Kidney glomerular epithelial cell (primary cell): ENCODE measurements at regions not wholly inside any gene's neighbourhood (a gene's known extent, or its start where the extent isn't known, plus 50 kb on each side); places are given as distances from the start of the nearest gene placed in this dataset.
"Not testable (repeated sequence)": the region's sequence is repeated elsewhere in the genome, so short reads cannot be mapped to it uniquely, and the experiment has no call there.

Source experiments
- DNase-seq: peaks from one replicate; lab custom pipeline; 2025; lab: John Stamatoyannopoulos, UW

DNA sequence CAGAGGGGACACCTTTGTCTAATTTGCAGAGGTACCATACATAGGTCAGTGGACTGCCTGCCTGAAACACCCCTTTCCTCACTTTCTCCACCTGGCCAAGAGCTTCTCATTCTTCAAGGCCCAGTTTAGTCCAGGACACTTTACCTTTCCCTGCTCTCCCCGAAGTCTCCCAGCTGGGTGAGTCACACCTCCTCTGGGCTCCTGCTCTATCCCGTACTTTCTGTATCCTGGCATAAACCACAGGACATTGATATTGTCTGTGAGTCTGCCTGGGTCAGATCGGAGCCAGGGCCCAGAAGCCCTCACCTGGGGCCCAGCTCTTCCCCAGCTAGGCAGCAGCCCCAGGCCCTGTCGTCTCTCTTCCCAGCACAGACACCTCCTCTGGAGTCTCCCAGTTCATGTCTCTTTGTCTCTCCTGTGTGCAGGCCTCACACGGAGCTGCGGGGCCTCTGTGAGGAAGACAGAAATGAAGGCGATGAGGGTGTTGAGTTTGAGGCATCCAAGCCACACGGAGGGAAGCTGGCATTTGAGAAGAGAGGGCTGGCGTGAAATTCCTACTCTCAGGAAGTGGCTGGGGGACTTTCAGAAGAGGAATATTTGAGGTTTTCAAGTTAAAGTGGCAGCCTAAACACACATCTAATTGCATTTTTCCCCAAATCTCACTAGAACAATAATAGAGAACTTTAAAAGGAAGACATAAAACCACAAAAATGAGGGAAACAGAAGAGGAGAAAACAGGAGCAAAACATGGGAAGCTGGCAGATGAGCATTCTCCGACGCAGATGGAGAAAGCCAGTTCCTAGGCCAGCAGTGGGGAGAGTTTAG is 79.6 kb upstream of the LAPTM4A start:
- no peak for DNase-seq

DNA sequence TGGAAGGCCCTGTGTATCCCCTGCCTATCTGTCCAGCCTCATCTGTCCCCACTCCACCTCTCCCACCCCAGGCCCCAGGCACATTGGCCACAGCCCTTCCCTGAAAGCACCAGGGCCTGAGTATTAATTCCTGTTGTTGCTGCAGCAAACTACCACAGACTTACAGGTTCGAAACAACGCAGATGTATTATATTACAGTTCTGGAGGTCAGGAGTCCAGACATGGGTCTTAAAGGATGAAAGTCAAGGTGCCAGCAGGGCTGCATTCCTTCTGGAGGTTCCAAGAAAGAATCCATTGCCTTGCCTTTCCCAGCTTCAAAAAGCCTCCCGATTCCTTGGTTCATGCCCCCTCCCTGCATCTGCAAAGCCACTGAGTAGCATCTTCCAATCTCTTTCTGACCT is 78.7 kb upstream of the LAPTM4A start:
- no peak for DNase-seq

DNA sequence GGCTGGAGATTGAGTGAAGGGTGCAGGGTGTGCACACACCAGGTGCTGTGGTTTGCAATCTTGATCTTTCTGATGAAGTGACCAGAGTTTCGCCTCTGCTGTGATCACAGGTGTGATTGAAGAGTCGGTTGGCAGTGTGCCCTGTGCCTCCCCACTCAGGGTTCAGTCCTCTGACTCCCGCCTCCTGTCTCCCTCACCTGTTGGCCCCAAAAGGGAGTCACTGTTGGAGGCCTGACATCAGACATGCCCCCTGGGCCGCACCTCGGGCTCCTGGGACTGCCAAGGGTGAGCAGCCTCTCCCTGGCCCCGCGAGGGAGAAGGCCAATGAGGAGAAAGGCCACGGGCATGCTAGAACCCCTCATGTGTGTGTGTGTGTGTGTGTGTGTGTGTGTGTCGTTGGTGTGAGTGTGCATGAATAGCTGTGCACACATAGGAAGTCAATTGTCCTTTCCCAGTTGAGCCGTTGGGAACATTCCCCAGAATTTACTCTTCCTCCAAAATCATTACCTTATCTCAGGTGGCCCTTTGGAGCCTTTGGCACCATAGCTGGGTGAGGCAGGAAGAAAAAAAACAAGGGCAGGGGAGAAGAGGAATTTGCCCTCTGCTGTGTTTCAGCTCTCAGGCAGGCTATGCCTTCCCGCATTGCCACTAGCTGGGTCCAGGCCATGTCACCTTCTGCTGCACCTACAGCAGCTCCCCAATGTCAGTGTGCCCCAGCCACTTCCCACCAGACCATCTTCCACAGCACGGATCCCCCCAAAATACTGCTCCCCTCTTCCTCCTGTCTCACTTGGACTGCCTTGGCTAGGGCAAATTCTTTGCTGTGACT is 78.1 kb upstream of the LAPTM4A start:
- no peak for DNase-seq

DNA sequence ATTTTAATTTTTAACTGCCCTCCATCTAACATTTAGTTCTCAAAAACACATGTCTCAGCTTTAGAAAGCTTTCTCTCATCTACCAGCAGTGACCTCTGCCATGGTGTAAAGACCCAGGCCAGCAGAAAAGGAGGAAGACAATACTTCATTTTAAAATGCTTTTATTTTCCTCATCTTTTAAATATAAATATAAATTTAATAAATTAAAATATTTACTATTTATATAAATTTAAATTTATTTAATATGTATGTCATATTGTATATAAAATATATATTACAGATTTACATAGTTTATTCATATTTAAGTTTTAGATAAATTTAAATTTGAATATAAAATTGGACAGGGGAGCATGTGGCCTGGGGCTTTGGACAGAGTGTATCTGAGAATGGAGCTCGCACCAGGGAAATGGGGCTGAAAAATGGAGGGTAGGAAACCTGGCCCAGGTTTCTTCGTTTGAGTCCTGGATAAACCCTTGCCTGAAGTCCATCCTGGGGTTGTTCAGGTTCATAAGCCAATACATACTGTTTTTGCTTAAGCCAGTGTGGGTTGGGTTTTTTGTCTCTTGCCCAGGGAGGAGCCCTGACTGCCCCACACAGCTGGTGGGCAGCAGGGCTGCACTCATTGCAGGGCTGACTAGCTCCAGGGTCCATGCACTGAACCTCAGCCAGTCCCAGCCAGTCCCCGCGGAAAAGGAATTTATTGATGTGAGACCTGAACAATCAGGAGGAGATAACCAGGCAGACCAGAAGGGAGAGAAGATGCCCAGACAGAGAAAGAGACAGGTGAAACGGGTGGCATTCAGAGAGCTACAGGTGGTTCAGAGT is 77.3 kb upstream of the LAPTM4A start:
- DNase-seq, result no peak

DNA sequence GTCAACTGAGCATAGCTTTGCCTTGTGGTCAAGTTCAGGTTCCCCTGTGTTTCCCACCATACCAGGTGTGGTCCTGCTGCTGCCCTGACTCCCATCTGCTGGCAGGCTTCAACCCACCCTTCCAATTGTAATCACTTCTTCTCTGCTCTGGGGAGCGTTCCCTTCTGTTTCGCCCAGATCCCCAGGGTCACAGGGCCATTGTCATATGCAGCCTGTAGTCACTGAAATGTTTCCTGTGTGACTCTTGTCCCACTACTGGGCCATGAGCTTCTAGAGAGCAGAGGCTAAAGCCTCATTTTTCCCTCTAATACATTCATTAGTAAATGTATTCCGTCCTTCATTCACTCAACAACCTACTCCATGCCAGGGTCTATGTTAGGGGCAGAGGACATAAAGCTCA is 75.0 kb upstream of the LAPTM4A start:
- DNase-seq, result no peak

DNA sequence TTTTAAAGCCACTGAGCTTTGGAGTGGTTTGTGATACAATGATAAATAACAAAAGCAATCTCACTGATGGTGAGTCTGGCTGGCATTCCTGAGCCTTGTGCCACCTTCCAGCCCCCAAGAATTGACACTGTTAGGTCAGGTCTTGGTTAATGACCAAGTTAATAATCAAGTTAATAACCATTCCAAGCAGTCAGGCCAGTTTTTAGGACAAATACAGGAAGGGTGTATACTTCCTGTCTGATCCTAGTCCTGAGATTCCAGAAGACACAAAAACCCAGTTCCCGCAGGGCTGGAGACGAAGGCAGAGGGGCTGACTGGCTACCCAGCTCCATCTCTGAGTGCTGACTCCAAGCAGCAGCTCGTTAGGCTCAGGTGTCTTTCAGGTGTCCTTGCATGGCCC is 74.6 kb upstream of the LAPTM4A start:
- no peak for DNase-seq

DNA sequence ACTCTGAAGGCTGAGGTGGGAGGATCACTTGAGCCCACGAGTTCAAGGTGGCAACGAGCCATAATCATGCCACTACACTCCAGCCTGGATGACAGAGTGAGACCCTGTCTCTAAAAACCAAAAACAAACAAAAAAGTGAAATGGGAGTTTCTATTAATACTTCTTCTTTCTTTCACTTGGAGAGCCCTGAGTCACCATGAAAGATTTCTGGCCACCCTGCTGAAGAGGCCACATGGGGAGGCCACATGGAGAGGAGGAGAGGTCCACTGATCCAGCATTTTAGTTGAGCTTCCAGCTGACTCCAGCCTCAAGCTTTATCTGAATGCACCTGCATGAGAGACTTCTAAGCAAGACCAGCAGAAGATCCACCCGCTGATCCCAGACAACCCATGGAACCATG is 74.2 kb upstream of the LAPTM4A start:
- DNase-seq, result no peak

DNA sequence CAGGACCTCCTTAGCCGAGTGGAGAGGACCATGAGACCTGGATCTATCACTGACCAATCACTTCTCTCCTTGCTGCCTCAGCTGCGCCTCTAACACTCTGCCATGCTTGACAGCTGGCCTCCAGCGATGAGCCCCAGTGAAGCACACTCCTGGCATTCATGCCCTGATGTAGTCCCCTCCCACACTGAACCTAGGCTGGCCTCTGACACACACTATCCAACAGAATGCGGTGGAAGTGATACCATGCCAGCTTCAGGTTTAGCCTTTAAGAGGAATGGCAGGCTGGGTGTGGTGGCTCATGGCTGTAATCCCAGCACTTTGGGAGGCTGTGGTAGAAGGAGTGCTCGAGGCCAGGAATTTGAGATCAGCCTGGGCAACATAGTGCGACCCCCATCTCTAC is 73.7 kb upstream of the LAPTM4A start:
- DNase-seq, result no peak

DNA sequence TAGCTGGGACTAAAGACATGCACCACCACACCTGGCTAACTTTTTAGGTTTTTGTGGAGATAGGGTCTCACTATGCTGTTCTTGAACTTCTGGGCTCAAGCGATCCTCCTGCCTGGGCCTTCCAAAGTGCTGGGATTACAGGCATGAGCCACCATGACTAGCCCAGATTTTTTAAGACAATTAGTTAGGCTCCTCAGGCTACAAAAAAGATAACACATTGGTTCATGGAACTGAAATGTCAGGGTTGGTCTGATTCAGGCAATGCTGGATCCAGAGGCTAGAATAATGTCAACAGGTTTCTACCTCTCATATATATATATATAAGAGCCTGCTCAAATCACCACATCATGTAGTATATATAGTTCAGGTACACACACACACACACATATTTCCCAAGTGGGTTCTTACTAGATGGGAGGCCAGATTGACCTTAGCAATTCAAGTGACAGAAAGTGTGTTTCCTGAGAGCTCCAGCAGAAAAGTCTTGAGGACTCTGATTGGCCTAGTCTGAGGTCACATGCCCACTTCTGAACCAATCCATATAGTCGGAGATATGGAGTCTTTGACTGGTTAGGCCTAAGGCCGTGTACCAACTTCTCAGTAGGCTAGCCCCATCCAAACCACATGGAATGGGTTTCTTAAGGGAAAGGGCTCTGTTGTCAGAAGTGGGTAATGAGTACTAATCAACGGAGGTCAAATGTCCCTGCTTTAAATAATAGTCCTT is 72.6 kb upstream of the LAPTM4A start:
- no peak for DNase-seq

DNA sequence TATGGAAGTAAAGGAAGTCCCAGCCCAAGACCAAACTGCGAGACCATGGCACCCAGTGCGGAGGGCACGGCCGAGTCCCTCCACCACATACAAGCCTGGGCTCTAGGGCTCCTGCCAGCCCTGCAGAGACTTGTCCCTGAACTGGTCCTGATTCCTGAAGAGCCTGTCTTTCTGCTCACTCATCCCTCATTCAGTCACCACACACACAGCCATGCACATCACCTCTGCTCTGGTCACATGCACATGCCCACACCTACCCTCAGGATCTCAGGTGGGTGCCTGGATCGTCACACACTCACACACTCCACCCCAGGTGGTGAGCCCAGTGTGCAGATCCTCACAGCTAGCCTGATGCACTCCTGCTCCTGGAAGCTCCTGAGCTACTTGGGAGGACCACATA is 71.4 kb upstream of the LAPTM4A start:
- DNase-seq, result no peak

DNA sequence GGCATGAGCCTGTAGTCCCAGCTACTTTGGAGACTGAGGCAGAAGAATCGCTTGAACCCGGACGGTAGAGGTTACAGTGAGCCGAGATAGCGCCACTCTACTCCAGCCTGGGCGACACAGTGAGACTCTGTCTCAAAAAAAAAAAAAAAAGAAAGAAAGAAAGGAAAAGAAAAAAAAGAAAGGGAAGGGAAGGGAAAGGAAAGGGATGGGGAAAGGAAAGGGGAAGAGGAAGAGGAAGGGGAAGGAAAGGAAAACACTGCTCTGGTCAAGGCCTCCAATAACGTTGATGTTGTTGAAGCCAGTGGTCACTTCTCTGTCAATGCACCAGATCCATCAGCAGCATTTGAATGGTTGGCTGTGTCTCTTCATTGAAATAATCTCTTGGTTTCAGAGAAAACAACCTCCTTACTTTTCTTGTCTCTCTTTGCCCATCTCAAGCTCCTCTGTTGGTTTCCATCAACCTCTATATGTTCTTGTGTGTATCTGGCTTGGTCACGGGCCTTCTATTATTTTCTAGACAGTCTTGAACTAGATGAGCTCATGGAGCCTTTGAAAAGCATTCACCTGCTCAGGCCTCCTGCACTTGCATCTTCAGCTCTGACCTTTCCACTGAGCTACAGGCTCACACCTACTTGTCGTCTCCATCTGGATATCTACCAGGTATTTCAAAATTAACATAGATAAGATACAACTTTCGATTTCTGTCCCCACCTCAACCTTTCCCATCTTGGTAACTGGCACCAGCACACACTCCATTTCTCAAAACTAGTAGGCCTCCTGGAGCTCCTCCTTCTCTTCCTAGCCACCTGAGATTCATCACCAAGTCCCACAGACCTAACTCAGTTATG is 69.4 kb upstream of the LAPTM4A start:
- DNase-seq, result no peak

DNA sequence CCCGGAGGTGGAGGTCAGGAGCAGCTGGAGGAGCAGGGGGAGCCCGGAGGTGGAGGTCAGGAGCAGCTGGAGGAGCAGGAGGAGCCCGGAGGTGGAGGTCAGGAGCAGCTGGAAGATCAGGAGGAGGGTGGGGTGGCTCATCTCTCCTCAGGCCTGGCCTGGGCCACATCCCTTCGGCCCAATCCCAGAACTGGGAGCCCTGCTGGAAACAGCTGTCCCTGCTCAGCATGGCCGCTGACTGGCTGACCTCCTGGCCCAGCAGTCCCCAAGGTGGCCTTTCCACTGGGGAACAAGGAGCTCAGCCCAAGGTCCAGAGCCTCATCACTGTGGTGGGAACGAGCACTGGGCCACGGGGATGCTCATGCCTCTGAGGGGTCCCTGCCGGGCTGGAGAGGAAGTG is 66.6 kb upstream of the LAPTM4A start:
- no peak for DNase-seq

DNA sequence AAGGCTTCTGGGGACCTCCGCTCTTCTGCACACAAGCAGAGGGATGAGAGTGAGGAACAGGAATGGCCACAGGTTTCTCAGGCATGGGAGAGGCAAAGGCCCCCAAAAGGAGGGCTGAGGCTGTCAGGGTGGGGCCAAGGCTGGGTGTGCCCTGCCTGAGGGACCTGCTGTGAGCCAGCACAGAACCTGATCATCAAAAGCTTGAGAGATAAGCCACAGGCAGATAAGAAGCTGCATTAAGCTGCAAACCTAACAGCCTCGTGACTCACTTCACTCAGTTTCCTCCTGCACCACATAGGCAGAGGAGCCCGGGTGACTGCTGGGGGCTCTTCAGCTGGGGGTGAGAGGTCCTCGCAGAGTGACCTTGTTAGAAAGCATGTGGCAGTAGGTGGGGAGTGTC is 64.5 kb upstream of the LAPTM4A start:
- DNase-seq, result no peak

DNA sequence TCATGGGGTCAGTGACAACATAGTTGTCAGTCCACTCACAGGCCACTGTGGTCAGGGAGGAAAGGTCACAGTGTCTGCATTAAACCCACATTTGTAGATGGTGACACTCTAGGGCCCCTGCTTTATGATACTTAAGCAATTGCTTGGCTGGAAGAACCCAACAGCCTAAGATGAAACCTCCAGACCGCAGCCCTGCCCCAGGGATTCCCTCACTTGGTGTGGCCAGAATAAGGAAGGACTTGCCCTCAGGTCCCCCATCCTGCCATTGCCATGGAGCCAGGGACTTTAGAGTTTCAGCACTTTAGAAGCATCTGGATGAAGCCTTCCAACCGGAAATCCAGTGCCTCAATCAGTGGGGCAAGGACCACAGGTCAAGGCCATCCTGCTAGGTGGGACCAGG is 63.9 kb upstream of the LAPTM4A start:
- DNase-seq, result no peak

DNA sequence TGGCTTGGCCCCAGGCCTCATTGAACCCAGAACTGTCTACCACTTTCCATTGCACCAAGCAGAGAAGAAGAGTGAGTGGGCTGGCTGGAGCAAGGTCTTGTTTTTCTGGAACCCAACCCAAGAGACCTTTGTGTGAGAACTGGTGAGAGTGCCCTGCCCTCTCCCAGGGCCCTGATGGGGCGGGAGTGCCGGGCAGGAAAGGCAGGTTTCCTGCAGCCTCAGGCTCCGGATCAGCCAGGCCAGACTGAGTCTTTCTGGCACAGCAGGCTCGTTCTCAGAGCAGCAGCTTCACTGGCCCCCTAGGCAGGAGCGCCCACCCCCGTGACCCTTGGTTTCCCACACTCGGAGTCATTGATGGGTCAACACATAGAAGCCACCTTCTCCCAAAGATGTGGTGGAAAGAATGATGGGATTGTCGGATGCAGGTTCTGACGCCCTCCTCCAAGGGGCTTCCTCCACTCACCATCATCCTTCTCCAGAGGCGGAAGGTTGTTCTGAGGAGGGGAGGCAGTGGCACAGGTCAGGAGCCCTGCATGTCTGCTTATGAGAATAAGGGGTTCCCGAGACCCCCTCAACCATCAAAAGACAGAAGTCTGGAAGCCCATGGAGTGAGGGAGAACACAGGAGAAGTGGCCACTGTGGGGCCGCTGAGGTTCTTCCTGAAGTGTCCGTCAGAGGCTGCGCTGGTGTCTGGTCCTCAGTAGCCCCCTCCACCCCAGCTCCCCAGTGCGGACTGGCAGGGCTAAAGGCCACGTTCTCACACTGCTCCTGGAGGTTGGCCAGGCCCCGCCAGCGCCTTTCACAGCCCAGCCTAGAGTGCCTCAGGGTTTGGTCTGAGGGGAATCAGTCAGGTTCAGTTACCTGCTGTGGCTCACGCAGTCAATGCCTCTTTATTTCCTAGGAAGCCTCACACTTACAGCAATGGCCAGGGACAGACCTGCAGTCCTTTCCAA is 62.8 kb upstream of the LAPTM4A start:
- DNase-seq, result no peak

DNA sequence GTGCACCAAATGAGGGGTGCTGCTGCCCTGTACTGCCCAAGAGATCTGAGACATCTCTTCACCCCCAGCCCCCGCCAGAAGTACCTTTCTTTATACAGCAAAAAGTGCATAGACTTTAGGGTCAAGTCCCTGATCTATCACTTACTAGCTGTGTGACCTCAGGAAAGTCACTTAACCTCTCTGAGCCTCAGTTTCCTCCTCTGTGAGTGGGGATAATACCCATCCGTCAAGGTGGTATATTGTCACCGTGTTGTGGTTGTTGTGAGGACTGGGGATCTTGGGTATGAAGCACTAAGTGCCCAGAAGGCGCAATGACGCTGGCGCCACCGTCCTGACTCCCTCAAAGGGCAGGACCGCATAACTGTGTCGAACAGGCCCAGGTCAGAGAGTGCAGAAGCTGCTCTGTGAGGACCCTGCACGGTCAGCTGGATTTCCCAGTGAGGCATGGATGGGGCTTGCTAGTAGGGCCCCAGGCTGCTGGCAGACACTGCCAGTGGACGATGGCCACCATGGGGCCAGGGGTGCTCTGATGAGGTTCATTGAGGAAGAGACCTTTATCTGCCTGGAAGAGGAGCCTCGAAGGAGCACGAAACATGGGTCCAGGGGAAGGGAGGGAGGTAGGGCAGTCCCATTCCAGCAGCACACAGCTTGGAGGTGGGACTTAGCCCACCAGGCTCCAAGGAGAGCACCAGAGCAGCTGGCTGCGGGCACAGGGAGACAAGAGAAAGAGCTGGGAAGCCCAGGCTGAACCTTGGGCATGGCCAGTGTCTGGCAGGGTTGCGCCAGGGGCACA is 61.8 kb upstream of the LAPTM4A start:
- no peak for DNase-seq

DNA sequence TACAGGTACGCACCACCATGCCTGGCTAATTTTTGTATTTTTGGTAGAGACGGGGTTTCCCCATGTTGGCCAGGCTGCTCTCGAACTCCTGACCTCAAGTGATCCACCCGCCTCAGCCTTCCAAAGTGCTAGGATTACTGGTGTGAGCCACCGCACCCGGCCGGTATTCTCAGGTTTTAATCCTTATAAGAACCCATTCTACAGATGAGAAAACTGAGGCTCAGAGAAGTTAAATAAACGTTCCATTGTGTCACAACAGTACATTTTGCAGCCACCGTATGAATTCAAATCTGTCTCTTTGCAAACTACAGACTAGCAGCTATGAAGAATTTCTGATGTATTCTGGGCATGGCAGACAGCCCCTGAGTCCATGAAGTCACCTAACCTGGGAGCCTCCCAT is 60.9 kb upstream of the LAPTM4A start:
- DNase-seq, result not testable (repeated sequence)

DNA sequence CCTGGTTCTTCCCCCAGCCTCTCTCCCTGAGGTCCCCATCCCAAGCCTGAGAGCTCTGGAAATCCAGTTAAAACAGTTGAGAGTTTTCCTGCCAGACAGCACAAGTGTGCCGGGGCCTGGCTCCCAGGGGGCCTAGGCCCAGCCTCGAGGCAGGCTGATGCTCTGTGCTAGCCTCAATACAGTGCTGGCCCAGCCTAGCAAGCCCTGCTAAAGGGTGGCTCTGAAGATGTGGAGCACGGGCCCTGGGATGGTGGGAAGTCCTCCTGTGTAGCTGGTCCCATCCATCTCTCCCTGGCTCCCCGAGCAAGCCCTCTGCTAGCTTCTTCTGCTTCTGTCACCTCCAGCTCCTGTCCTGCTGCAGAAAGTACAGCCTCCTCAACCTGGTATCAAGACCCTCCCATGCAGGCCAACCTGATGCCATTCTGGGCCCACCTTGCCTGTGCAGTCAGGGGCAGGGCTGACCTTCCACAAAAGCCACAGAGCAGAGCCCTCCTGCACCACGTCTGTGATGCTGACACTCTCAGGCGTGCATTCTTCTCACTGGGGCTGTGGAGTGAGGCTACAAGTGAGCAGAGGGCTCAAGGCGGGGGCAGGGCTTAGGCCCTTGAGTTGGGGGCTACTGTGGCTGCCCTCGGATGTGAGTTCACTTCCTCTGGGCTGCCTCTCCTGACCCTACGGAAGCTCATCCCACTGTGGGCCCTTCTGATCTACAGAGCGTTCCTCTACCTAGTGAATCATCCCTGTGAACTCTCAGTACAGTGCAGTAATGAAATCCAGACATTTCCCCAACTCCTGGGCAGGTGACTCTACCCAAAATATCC is 60.1 kb upstream of the LAPTM4A start:
- no peak for DNase-seq
